HepG2 (cell line): ENCODE measurements at regions not wholly inside any gene's neighbourhood (a gene's known extent, or its start where the extent isn't known, plus 50 kb on each side); places are given as distances from the start of the nearest gene placed in this dataset.

Experiments used
- ATAC-seq: fragments of 200-7000 bp; cut with Tn5 transposase; 3 replicates; pipeline ENCODE4 v1.9.1; 2020; ENCODE audit warnings: mild to moderate bottlenecking, moderate library complexity
- BruUV-seq: library from RNA; stranded (reverse); fragments of 400-500 nt; replicated peaks from 2 replicates; lab custom pipeline; 2021; lab: Mats Ljungman, UMichigan
- CTCF ChIA-PET: fragments of 300-600 bp; formaldehyde crosslinking; extraction: SDS; loops from one replicate; lab custom pipeline; 2021; ENCODE audit warnings: low total read pairs, inconsistent platforms, low intra/inter-chr PET ratio; lab: Yijun Ruan, JAX
- POLR2A ChIA-PET: fragments of 350-600 bp; sonication (Branson Sonifier 250); formaldehyde crosslinking; loops from one replicate; lab custom pipeline; 2020; ENCODE audit warnings: antibody characterized with exemption, inconsistent platforms; lab: Yijun Ruan, JAX
- DNase-seq: peaks from one replicate; pipeline ENCODE4 v3.0.0-alpha.2; 2015; ENCODE audit warnings: low spot score
- FAIRE-seq: peaks from 3 replicates; lab custom pipeline; 2011; peaks lifted over from hg19 to GRCh38; lab: Jason Lieb, UNC
- H2AFZ ChIP-seq: one replicate; pipeline ENCODE4 v1.6.1; 2011; ENCODE audit warnings: low read length, inconsistent platforms
- H3K27ac ChIP-seq: fragments of 300-600 bp; 3 replicates; pipeline ENCODE4 v1.8.0; 2011; ENCODE audit warnings: mixed run types, mild to moderate bottlenecking, mixed read lengths, low read length, inconsistent platforms; ENCODE audit not compliant: insufficient read depth; ENCODE audit errors: extremely low read length
- H3K27me3 ChIP-seq, 2 experiments: fragments of 200-600 bp in 1 of 2; 2 replicates in 1 of 2; 3 replicates in 1 of 2; pipeline versions ENCODE4 v1.6.0 to v1.8.0; 2011; ENCODE audit warnings: low read length in 2 of 2, mild to moderate bottlenecking in 2 of 2, moderate library complexity in 2 of 2, inconsistent platforms in 1 of 2; ENCODE audit not compliant: insufficient read depth in 2 of 2, control insufficient read depth in 1 of 2
- H3K36me3 ChIP-seq, 2 experiments: fragments of 200-600 bp in 1 of 2; replicated peaks in 1 of 2; 2 replicates in 1 of 2; 3 replicates in 1 of 2; pipeline versions ENCODE4 v1.5.1 to v1.8.0; 2011; ENCODE audit warnings: low read length in 2 of 2, inconsistent platforms in 1 of 2; ENCODE audit not compliant: insufficient read depth in 2 of 2, control insufficient read depth in 1 of 2
- H3K4me1 ChIP-seq: 2 replicates; pipeline ENCODE4 v1.5.1; 2012; ENCODE audit warnings: low read length, inconsistent platforms; ENCODE audit not compliant: insufficient read depth
- H3K4me2 ChIP-seq: 2 replicates; pipeline ENCODE4 v1.6.0; 2011; ENCODE audit warnings: low read depth, low read length, inconsistent platforms
- H3K4me3 ChIP-seq, 3 experiments: fragments of 200-600 bp in 1 of 3; sonication (generic), shearing (Covaris generic) in 1 of 3; replicated peaks in 1 of 3; 2 replicates each; pipeline ENCODE4 v1.5.1; 2011 to 2016; ENCODE audit warnings: low read length in 3 of 3, inconsistent platforms in 2 of 3, low read depth in 2 of 3, mild to moderate bottlenecking in 2 of 3, control low read depth in 1 of 3, mixed read lengths in 1 of 3; ENCODE audit not compliant: insufficient read depth in 1 of 3
- H3K79me2 ChIP-seq: one replicate; pipeline ENCODE4 v1.6.1; 2011; ENCODE audit warnings: low read length, inconsistent platforms; ENCODE audit not compliant: insufficient read depth
- H3K9ac ChIP-seq: 2 replicates; pipeline ENCODE4 v1.6.0; 2011; ENCODE audit warnings: mild to moderate bottlenecking, low read depth, low read length, inconsistent platforms; ENCODE audit not compliant: insufficient read depth
- H3K9me3 ChIP-seq: 2 replicates; pipeline ENCODE4 v1.5.1; 2012; ENCODE audit warnings: mild to moderate bottlenecking, low read length
- H4K20me1 ChIP-seq: 2 replicates; pipeline ENCODE4 v1.6.0; 2011; ENCODE audit warnings: inconsistent platforms, mild to moderate bottlenecking, low read length, moderate library complexity; ENCODE audit not compliant: insufficient read depth
- FOXK1 ChIP-seq: sonication (generic); formaldehyde crosslinking; IDR thresholded peaks from 2 replicates; pipeline ENCODE4 v1.4.0; 2020; ENCODE audit warnings: low read depth, missing genetic modification reagents, borderline replicate concordance
- KLF13 ChIP-seq: sonication (generic); formaldehyde crosslinking; IDR thresholded peaks from 2 replicates; pipeline ENCODE4 v1.4.0; 2020; ENCODE audit warnings: mild to moderate bottlenecking, missing genetic modification reagents
- NFIB ChIP-seq: sonication (generic); formaldehyde crosslinking; IDR thresholded peaks from 2 replicates; pipeline ENCODE4 v1.9.0; 2021; ENCODE audit warnings: missing genetic modification reagents, mild to moderate bottlenecking, borderline replicate concordance
- PTBP1 ChIP-seq: fragments of 200-400 bp; formaldehyde crosslinking; IDR thresholded peaks from 2 replicates; pipeline ENCODE4 v1.6.1; 2018; ENCODE audit warnings: low read length, low read depth; ENCODE audit not compliant: poor library complexity, severe bottlenecking
- SPEN ChIP-seq: sonication (generic); formaldehyde crosslinking; IDR thresholded peaks from 2 replicates; pipeline ENCODE4 v1.5.1; 2020; ENCODE audit warnings: low read depth, mild to moderate bottlenecking, missing genetic modification reagents
- ZFAT ChIP-seq: sonication (generic); formaldehyde crosslinking; conservative IDR thresholded peaks from 2 replicates; pipeline ENCODE4 v1.8.1; 2023; ENCODE audit warnings: missing genetic modification reagents, inconsistent platforms
- ZMYM4 ChIP-seq: sonication (generic); formaldehyde crosslinking; IDR thresholded peaks from 2 replicates; pipeline ENCODE4 v1.8.1; 2023; ENCODE audit warnings: mild to moderate bottlenecking, missing genetic modification reagents
- ZNF260 ChIP-seq: sonication (generic); formaldehyde crosslinking; IDR thresholded peaks from 2 replicates; pipeline ENCODE4 v1.4.0; 2020; ENCODE audit warnings: missing genetic modification reagents, low read depth, mild to moderate bottlenecking, borderline replicate concordance
- ZNF558 ChIP-seq: sonication (generic); formaldehyde crosslinking; IDR thresholded peaks from 2 replicates; pipeline ENCODE4 v1.9.0; 2022; ENCODE audit warnings: mild to moderate bottlenecking, missing genetic modification reagents, borderline replicate concordance
- ZNF724P ChIP-seq: sonication (generic); formaldehyde crosslinking; IDR thresholded peaks from 2 replicates; pipeline ENCODE4 v1.8.0; 2022; ENCODE audit warnings: missing genetic modification reagents, borderline replicate concordance
- ZNF879 ChIP-seq: sonication (generic); formaldehyde crosslinking; IDR thresholded peaks from 2 replicates; pipeline ENCODE4 v1.8.1; 2023; ENCODE audit warnings: missing genetic modification reagents
- WGBS: methylation state at CpG from one replicate; pipeline ENCODE4 v1.1.6; 2017; ENCODE audit warnings: low lambda C conversion rate; 5-methylcytosine and 5-hydroxymethylcytosine counted together
- in situ Hi-C: cut with HindIII; loops from 2 replicates; pipeline ENCODE4 v1.10.0; 2017; ENCODE audit warnings: low pct_unique_long_range_greater_than_20kb; ENCODE audit not compliant: extremely low pct_ligation_motif_present
- intact Hi-C: fragments of 100-400 bp; cut with micrococcal nuclease; formaldehyde crosslinking; loops from one replicate; pipeline ENCODE4 v1.10.0; 2022; ENCODE audit not compliant: unreplicated experiment
- TF ChIP-seq, protein P1 (sequence below): sonication (generic); formaldehyde crosslinking; IDR thresholded peaks from 2 replicates; pipeline ENCODE4 v1.4.0; 2020; ENCODE audit warnings: mild to moderate bottlenecking, low read depth, missing genetic modification reagents
- TF ChIP-seq, protein P2 (sequence below): sonication (generic); formaldehyde crosslinking; IDR thresholded peaks from 2 replicates; pipeline ENCODE4 v1.4.0; 2020; ENCODE audit warnings: missing genetic modification reagents

DNA sequence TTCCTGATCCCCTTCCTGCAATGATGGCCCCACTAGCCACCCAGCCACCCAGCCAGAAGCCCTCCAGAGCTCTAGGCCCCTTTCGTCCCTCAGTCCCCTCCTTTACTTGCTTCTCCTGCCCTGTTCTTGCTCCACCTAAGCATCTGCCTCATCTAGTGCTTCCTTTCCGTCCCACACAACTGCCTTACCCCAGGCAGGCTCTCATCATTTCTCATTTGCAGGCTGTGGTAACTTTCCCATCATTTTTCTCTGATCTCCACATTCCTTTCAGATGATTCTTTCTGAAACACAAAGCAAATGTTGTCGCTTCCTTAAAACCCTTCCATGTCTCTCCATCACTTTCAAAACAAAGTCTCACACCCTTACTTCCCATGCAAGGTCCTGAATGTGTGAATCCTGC is 459.8 kb downstream of the METTL4 start:
- Histone ChIP-seq H2AFZ (no peak overlapping the region), H4K20me1 (no peaks in the 10 kb centered on the region), H3K36me3 (no peaks in the 10 kb centered on the region), H3K79me2 (no peaks in the 10 kb centered on the region), H3K27ac (no peak overlapping the region), H3K4me1 (no peaks in the 10 kb centered on the region), H3K4me3 (no peak overlapping the region), H3K4me2 (no peak overlapping the region), H3K27me3 (no peaks in the 10 kb centered on the region), H3K9me3 (no peaks in the 10 kb centered on the region), H3K9ac (no peak overlapping the region)
- FAIRE-seq, result no peak
- WGBS, result 3% methylated on average over 3 of the region's 3 CpGs
- no TSS peak for BruUV-seq
- ATAC-seq, result no peak
- ChIA-PET POLR2A (no interaction called here), CTCF (no interaction called here)
- in situ Hi-C loops, result no loop called here
- intact Hi-C loops, result no loop called here
- DNase-seq, result no peak
- TF ChIP-seq ZNF260 (CRISPR knock-in tag), result no peak
- no peak for TF ChIP-seq ZMYM4
- TF ChIP-seq, protein P1, sequence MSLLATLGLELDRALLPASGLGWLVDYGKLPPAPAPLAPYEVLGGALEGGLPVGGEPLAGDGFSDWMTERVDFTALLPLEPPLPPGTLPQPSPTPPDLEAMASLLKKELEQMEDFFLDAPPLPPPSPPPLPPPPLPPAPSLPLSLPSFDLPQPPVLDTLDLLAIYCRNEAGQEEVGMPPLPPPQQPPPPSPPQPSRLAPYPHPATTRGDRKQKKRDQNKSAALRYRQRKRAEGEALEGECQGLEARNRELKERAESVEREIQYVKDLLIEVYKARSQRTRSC (CRISPR knock-in tag), result no peak
- TF ChIP-seq ZNF879 (CRISPR knock-in tag), result no peak
- no peak for TF ChIP-seq ZNF724P (CRISPR knock-in tag)

DNA sequence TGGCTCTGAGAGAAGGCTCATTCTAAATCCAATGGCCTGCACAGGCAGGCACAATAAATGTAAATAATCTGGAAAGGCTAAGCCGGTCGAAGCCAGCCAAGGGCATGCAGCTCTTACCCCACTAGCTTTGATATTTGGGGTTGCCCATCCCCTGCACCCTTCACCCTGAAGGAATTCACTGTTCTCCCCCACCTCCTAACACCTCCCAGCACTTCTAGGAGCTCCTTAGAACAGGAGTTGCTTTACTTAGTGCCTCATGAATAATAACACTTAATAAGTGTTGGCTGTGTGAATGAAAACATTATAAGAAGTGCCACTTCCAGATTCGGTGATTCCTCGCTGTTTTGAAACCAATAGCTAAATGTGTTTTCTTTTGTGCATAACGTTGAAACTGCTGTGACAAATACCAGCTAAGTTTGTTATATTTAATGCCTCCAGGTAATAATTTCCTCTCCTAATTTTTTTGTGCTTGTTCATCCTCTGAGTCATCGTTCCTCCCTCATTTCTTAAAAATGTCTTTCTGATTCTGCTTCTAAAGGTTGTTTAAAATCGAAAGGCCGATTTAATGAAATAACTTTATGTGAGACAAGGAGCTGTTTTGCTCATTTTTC is 458.8 kb downstream of the METTL4 start:
- ATAC-seq, result no peak
- no peaks in the 10 kb centered on the region for H3K27me3 ChIP-seq
- H3K4me1 ChIP-seq, result no peaks in the 10 kb centered on the region
- H3K36me3 ChIP-seq, result no peaks in the 10 kb centered on the region
- no peak for DNase-seq
- no peaks in the 10 kb centered on the region for H3K79me2 ChIP-seq
- no peak overlapping the region for H3K4me3 ChIP-seq
- H3K27ac ChIP-seq, result no peak overlapping the region
- no TSS peak for BruUV-seq
- intact Hi-C loops, result no loop called here
- POLR2A ChIA-PET, result no interaction called here
- WGBS, result 12% methylated on average over 8 of the region's 8 CpGs
- CTCF ChIA-PET, result no interaction called here
- H3K9me3 ChIP-seq, result no peaks in the 10 kb centered on the region
- H3K9ac ChIP-seq, result no peak overlapping the region
- FAIRE-seq, result no peak
- no peak overlapping the region for H3K4me2 ChIP-seq
- in situ Hi-C loops, result no loop called here
- H4K20me1 ChIP-seq, result no peaks in the 10 kb centered on the region
- no peak overlapping the region for H2AFZ ChIP-seq
- TF ChIP-seq NFIB (CRISPR knock-in tag) (no peak), KLF13 (CRISPR knock-in tag) (no peak), ZFAT (CRISPR knock-in tag) (no peak), SPEN (CRISPR knock-in tag) (no peak), FOXK1 (CRISPR knock-in tag) (no peak), PTBP1 (no peak), ZNF558 (CRISPR knock-in tag) (no peak)
- TF ChIP-seq, protein P2, sequence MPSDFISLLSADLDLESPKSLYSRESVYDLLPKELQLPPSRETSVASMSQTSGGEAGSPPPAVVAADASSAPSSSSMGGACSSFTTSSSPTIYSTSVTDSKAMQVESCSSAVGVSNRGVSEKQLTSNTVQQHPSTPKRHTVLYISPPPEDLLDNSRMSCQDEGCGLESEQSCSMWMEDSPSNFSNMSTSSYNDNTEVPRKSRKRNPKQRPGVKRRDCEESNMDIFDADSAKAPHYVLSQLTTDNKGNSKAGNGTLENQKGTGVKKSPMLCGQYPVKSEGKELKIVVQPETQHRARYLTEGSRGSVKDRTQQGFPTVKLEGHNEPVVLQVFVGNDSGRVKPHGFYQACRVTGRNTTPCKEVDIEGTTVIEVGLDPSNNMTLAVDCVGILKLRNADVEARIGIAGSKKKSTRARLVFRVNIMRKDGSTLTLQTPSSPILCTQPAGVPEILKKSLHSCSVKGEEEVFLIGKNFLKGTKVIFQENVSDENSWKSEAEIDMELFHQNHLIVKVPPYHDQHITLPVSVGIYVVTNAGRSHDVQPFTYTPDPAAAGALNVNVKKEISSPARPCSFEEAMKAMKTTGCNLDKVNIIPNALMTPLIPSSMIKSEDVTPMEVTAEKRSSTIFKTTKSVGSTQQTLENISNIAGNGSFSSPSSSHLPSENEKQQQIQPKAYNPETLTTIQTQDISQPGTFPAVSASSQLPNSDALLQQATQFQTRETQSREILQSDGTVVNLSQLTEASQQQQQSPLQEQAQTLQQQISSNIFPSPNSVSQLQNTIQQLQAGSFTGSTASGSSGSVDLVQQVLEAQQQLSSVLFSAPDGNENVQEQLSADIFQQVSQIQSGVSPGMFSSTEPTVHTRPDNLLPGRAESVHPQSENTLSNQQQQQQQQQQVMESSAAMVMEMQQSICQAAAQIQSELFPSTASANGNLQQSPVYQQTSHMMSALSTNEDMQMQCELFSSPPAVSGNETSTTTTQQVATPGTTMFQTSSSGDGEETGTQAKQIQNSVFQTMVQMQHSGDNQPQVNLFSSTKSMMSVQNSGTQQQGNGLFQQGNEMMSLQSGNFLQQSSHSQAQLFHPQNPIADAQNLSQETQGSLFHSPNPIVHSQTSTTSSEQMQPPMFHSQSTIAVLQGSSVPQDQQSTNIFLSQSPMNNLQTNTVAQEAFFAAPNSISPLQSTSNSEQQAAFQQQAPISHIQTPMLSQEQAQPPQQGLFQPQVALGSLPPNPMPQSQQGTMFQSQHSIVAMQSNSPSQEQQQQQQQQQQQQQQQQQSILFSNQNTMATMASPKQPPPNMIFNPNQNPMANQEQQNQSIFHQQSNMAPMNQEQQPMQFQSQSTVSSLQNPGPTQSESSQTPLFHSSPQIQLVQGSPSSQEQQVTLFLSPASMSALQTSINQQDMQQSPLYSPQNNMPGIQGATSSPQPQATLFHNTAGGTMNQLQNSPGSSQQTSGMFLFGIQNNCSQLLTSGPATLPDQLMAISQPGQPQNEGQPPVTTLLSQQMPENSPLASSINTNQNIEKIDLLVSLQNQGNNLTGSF (CRISPR knock-in tag), result no peak
